HUES6 (cell line): ENCODE measurements at regions not wholly inside any gene's neighbourhood (a gene's known extent, or its start where the extent isn't known, plus 50 kb on each side); places are given as distances from the start of the nearest gene placed in this dataset.
A peak's percentile ranks its signal among the peaks of the same experiment; 100 is the strongest.

Experiments used
- H3K27ac ChIP-seq: 2 replicates; pipeline ENCODE4 v1.7.0; 2013; ENCODE audit warnings: low read depth, mild to moderate bottlenecking, low read length, inconsistent platforms
- H3K27me3 ChIP-seq: 2 replicates; pipeline ENCODE4 v1.6.1; 2013; ENCODE audit warnings: low read length; ENCODE audit not compliant: control insufficient read depth, insufficient read depth
- H3K36me3 ChIP-seq: 2 replicates; pipeline ENCODE4 v1.6.1; 2013; ENCODE audit warnings: low read length; ENCODE audit not compliant: control insufficient read depth, insufficient read depth
- H3K4me1 ChIP-seq: 2 replicates; pipeline ENCODE4 v1.6.1; 2013; ENCODE audit warnings: low read length; ENCODE audit not compliant: control insufficient read depth, insufficient read depth
- H3K4me3 ChIP-seq: 2 replicates; pipeline ENCODE4 v1.5.1; 2013; ENCODE audit warnings: low read depth, low read length
- H3K9ac ChIP-seq: one replicate; pipeline ENCODE4 v1.6.1; 2013; ENCODE audit warnings: mild to moderate bottlenecking, low read length
- H3K9me3 ChIP-seq: 2 replicates; pipeline ENCODE4 v1.6.1; 2013; ENCODE audit warnings: low read depth, low read length; ENCODE audit not compliant: control insufficient read depth, insufficient read depth

DNA sequence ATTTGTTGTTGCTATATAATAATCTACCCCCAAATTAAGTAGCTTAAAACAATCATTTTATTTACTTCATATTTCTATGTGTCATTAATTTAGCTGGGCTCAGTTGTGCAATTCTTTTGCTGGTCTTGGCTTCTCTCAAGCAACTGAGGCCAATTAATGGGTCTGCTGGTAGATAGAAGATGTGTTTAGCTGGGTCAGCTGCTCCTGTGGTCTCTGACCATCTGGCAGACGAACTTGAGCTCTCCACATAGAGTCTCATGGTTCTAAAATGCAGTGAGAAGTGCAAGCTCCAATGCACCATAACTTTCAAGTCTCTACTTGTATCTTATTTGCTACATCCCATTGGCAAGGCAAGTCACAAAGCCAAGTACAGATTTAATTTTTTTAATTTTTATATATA lies 515.6 kb downstream of the ZIC1 start:
- Histone ChIP-seq H3K36me3 (no peaks in the 10 kb centered on the region), H3K4me1 (no peaks in the 10 kb centered on the region), H3K9me3 (no peaks in the 10 kb centered on the region), H3K27me3 (no peaks in the 10 kb centered on the region), H3K9ac (no peak overlapping the region), H3K4me3 (no peak overlapping the region), H3K27ac (no peak overlapping the region)

GRCh38 chr3:147925272-147925671 lies 516.1 kb downstream of the ZIC1 start:
- peaks cover under 1% of the 10 kb centered on the region; the same call in 1 of the 2 replicates for H3K4me1 ChIP-seq
- no peak overlapping the region for H3K4me3 ChIP-seq
- no peaks in the 10 kb centered on the region for H3K36me3 ChIP-seq
- no peaks in the 10 kb centered on the region for H3K9me3 ChIP-seq
- no peaks in the 10 kb centered on the region for H3K27me3 ChIP-seq
- H3K9ac ChIP-seq, result no peak overlapping the region
- H3K27ac ChIP-seq, result no peak overlapping the region

- Histone ChIP-seq H3K27me3 (no peaks in the 10 kb centered on the region), H3K9me3 (no peaks in the 10 kb centered on the region), H3K4me1 (peaks cover 44% of the 10 kb centered on the region), H3K27ac (no peak overlapping the region), H3K36me3 (no peaks in the 10 kb centered on the region), H3K4me3 (no peak overlapping the region), H3K9ac (no peak overlapping the region)
These were observed 521.2 kb downstream of the ZIC1 start for GRCh38 chr3:147930232-147930807.

DNA sequence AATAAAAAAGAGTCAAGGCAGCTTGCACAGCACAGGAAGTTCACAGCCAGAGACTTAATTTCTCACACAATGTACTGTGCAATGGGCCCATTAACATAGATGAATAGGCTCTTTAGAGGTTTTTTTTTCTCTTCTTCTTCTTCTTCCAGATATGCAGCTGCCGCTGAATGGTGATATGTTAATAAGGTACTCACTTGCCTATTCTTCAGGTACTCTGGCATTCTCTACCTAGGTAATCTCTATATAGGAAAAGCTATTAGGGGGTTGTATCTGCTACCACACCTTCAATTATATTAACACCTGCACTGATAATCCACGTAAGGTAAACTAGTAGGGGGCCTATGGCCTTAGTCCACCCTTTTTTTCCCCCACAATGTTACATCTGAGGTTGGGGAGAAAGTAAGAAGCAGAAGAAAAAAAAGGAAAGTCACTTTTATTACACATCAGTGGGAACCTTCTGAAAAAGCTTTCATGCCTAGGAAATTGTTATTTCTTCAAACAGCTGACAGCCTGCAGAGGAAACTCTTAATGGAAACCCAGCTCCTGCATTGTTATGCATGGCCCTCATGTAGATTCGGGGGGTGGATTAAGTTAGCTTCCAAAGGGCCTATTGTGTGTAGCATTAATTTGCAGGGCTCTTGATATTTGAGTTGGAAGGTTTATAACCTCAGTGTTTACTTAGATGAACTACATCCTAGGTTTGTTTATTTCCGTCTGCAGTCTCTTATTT lies 525.5 kb downstream of the ZIC1 start:
- H3K27ac ChIP-seq, result peak overlapping the region; percentile 84
- no peaks in the 10 kb centered on the region for H3K27me3 ChIP-seq
- no peaks in the 10 kb centered on the region for H3K36me3 ChIP-seq
- H3K9ac ChIP-seq, result peak overlapping the region; percentile 45
- peak overlapping the region; percentile 34 for H3K4me3 ChIP-seq
- peaks cover 78% of the 10 kb centered on the region for H3K4me1 ChIP-seq
- H3K9me3 ChIP-seq, result no peaks in the 10 kb centered on the region

DNA sequence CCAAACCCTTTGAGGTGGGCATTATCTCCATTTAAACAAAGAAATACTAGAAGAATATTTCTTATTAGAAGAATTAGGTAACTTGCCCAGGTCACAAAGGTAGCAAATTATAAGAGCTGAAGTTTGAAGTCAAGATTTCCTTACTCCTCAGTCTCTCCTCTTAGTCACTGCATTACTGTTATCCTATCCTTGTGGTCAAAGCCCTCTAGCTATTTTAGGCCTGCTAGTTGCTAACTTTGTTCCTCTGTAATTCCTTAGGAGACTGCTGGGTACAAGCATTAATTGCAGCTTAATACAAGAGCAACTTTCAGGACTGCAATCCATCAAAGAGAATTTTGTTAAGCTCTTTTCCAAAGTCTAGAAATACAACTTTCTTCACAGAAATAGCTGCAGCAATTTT lies 528.2 kb downstream of the ZIC1 start:
- peaks cover 70% of the 10 kb centered on the region for H3K4me1 ChIP-seq
- no peaks in the 10 kb centered on the region for H3K27me3 ChIP-seq
- no peak overlapping the region for H3K9ac ChIP-seq
- H3K4me3 ChIP-seq, result no peak overlapping the region
- H3K27ac ChIP-seq, result no peak overlapping the region
- H3K9me3 ChIP-seq, result no peaks in the 10 kb centered on the region
- no peaks in the 10 kb centered on the region for H3K36me3 ChIP-seq

DNA sequence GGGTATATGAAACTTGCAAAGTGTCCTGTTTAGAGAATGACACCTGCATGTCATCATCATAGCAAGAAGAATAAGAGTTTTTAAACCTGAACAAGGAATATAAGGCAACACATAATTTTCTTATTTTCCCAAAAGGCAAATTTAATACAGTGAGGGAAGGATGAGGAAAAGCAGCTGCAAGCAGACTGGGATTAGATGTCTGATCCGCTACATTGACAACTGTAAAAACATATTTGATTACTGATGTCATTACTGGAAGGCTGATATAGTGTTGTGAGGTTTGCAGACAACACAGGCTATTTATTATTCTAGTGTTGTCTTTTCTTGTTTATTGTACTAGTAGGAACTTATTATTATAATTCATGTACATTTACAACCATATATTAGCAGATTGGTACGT lies 528.7 kb downstream of the ZIC1 start:
- Histone ChIP-seq H3K36me3 (no peaks in the 10 kb centered on the region), H3K4me3 (no peak overlapping the region), H3K4me1 (peaks cover 65% of the 10 kb centered on the region), H3K9me3 (no peaks in the 10 kb centered on the region), H3K9ac (no peak overlapping the region), H3K27me3 (no peaks in the 10 kb centered on the region), H3K27ac (no peak overlapping the region)

DNA sequence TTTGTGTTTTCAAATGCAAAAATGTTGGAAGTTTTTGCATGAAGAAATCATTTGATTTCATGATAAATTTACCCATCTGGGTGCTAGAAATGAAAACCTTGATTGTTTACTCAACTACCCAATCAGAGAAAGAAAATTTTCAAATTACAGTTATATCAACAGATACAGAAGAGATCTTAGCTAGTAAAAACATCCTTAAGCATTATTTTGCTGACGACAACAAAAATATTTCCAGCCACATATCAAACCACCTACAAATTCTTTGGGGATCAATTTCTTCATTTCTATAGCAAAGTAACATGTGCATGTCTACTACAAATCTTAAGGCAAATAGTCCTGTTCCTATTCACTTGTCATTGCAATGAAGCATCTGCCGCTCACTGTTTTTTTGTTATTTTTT lies 530.3 kb downstream of the ZIC1 start:
- no peak overlapping the region for H3K27ac ChIP-seq
- H3K27me3 ChIP-seq, result no peaks in the 10 kb centered on the region
- H3K4me3 ChIP-seq, result no peak overlapping the region
- peaks cover 55% of the 10 kb centered on the region for H3K4me1 ChIP-seq
- no peaks in the 10 kb centered on the region for H3K9me3 ChIP-seq
- H3K36me3 ChIP-seq, result no peaks in the 10 kb centered on the region
- no peak overlapping the region for H3K9ac ChIP-seq

- H3K9ac ChIP-seq, result no peak overlapping the region
- H3K4me1 ChIP-seq, result peaks cover 52% of the 10 kb centered on the region
- no peaks in the 10 kb centered on the region for H3K36me3 ChIP-seq
- H3K9me3 ChIP-seq, result no peaks in the 10 kb centered on the region
- no peak overlapping the region for H3K27ac ChIP-seq
- peak overlapping the region; percentile 30; the same call in 1 of the 2 replicates for H3K4me3 ChIP-seq
- H3K27me3 ChIP-seq, result no peaks in the 10 kb centered on the region
These were observed 530.7 kb downstream of the ZIC1 start for GRCh38 chr3:147939839-147940238.

- H3K36me3 ChIP-seq, result no peaks in the 10 kb centered on the region
- H3K9ac ChIP-seq, result no peak overlapping the region
- no peak overlapping the region for H3K4me3 ChIP-seq
- H3K27me3 ChIP-seq, result no peaks in the 10 kb centered on the region
- no peaks in the 10 kb centered on the region for H3K9me3 ChIP-seq
- H3K4me1 ChIP-seq, result peaks cover 44% of the 10 kb centered on the region
- H3K27ac ChIP-seq, result no peak overlapping the region
These were observed 531.4 kb downstream of the ZIC1 start for GRCh38 chr3:147940405-147941193.

DNA sequence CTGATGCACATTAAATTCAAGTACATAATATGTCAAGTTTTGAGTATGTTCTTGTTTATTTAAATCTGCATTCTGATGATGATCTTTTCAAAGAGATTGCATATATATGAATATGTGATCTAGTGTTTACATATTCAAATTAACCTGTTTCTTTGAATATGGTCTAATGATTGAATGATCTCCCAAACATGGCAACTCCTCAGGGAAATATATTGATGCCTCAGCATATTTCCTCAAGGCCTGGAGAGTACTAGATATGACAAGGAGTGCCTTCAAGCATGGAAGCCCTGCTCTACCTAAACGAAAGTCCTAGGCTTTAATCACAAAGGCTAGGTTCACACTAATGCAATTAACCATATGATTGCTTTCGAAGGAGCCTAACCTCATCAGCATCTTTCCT lies 532.8 kb downstream of the ZIC1 start:
- no peak overlapping the region for H3K27ac ChIP-seq
- no peaks in the 10 kb centered on the region for H3K27me3 ChIP-seq
- no peak overlapping the region for H3K9ac ChIP-seq
- H3K4me1 ChIP-seq, result peaks cover 45% of the 10 kb centered on the region
- H3K36me3 ChIP-seq, result no peaks in the 10 kb centered on the region
- H3K9me3 ChIP-seq, result no peaks in the 10 kb centered on the region
- H3K4me3 ChIP-seq, result no peak overlapping the region
